SKM-1 treated with dmso at 0.1 percent for 144 hours (cell line): ENCODE measurements at regions not wholly inside any gene's neighbourhood (a gene's known extent, or its start where the extent isn't known, plus 50 kb on each side); places are given as distances from the start of the nearest gene placed in this dataset.

Experiments used
- DNase-seq: peaks from one replicate; lab custom pipeline; 2025; ENCODE audit not compliant: unreplicated experiment; lab: John Stamatoyannopoulos, UW

- DNase-seq = no peak
These were observed 903.7 kb downstream of the EPHA3 start for GRCh38 chr3:90011131-90011530.

- no peak for DNase-seq
These were observed 904.2 kb downstream of the EPHA3 start for GRCh38 chr3:90011596-90011995.

GRCh38 chr3:90011996-90012395, 904.6 kb downstream of the EPHA3 start:
- DNase-seq = no peak

GRCh38 chr3:90015688-90016356, 908.4 kb downstream of the EPHA3 start:
- no peak for DNase-seq

- DNase-seq = no peak
These were observed 909.1 kb downstream of the EPHA3 start for GRCh38 chr3:90016555-90016954.

- DNase-seq = no peak
These were observed 911.4 kb downstream of the EPHA3 start for GRCh38 chr3:90018779-90019178.

- DNase-seq = no peak
These were observed 917.6 kb downstream of the EPHA3 start for GRCh38 chr3:90025019-90025418.

- DNase-seq = no peak
These were observed 919.0 kb downstream of the EPHA3 start for GRCh38 chr3:90026406-90026805.

GRCh38 chr3:90031121-90031520, 923.7 kb downstream of the EPHA3 start:
- DNase-seq = no peak

- DNase-seq = no peak
These were observed 925.7 kb downstream of the EPHA3 start for GRCh38 chr3:90032980-90033641.

GRCh38 chr3:90034038-90034437, 926.6 kb downstream of the EPHA3 start:
- no peak for DNase-seq

- DNase-seq = no peak
These were observed 928.2 kb downstream of the EPHA3 start for GRCh38 chr3:90035643-90036042.

GRCh38 chr3:90036939-90037469, 929.6 kb downstream of the EPHA3 start:
- DNase-seq = no peak

- no peak for DNase-seq
These were observed 932.6 kb downstream of the EPHA3 start for GRCh38 chr3:90039994-90040393.

- no peak for DNase-seq
These were observed 933.1 kb downstream of the EPHA3 start for GRCh38 chr3:90040554-90040953.

- no peak for DNase-seq
These were observed 934.6 kb downstream of the EPHA3 start for GRCh38 chr3:90041995-90042394.

GRCh38 chr3:90043287-90043686, 935.9 kb downstream of the EPHA3 start:
- DNase-seq = no peak

GRCh38 chr3:90044084-90044816, 936.8 kb downstream of the EPHA3 start:
- DNase-seq = no peak

- DNase-seq = no peak
These were observed 945.1 kb downstream of the EPHA3 start for GRCh38 chr3:90052425-90052950.

GRCh38 chr3:90054311-90054710, 946.9 kb downstream of the EPHA3 start:
- DNase-seq = no peak

- no peak for DNase-seq
These were observed 948.2 kb downstream of the EPHA3 start for GRCh38 chr3:90055666-90056065.
